Osteoblast (primary cell): ENCODE measurements at regions not wholly inside any gene's neighbourhood (a gene's known extent, or its start where the extent isn't known, plus 50 kb on each side); places are given as distances from the start of the nearest gene placed in this dataset.
"Not testable (repeated sequence)": the region's sequence is repeated elsewhere in the genome, so short reads cannot be mapped to it uniquely, and the experiment has no call there.

Experiments used
- DNase-seq: peaks from one replicate; pipeline ENCODE4 v3.0.0; 2011; ENCODE audit warnings: low spot score, mixed read lengths; ENCODE audit not compliant: insufficient read length; ENCODE audit errors: missing footprints
- H2AFZ ChIP-seq: 2 replicates; pipeline ENCODE4 v1.6.0; 2011; ENCODE audit warnings: mild to moderate bottlenecking, low read length
- H3K27ac ChIP-seq: 2 replicates; pipeline ENCODE4 v1.5.1; 2011; ENCODE audit warnings: mild to moderate bottlenecking, low read depth, low read length, moderate library complexity
- H3K27me3 ChIP-seq: 2 replicates; pipeline ENCODE4 v1.6.0; 2012; ENCODE audit warnings: mild to moderate bottlenecking, control low read depth, inconsistent platforms, low read length, moderate library complexity; ENCODE audit not compliant: insufficient read depth
- H3K36me3 ChIP-seq: 2 replicates; pipeline ENCODE4 v1.5.1; 2011; ENCODE audit warnings: mild to moderate bottlenecking, low read length, control low read depth, moderate library complexity; ENCODE audit not compliant: insufficient read depth
- H3K4me1 ChIP-seq: 2 replicates; pipeline ENCODE4 v1.5.1; 2011; ENCODE audit warnings: mild to moderate bottlenecking, low read length, control low read depth, moderate library complexity; ENCODE audit not compliant: insufficient read depth
- H3K4me2 ChIP-seq: 2 replicates; pipeline ENCODE4 v1.6.0; 2011; ENCODE audit warnings: mild to moderate bottlenecking, low read length; ENCODE audit not compliant: insufficient read depth
- H3K4me3 ChIP-seq: fragments of 200-600 bp; sonication (generic); 3 replicates; pipeline ENCODE4 v1.5.1; 2012; ENCODE audit warnings: mild to moderate bottlenecking, low read length, inconsistent platforms; ENCODE audit not compliant: insufficient read depth
- H3K79me2 ChIP-seq: 2 replicates; pipeline ENCODE4 v1.6.0; 2012; ENCODE audit warnings: mild to moderate bottlenecking, low read length, control low read depth, inconsistent platforms; ENCODE audit not compliant: insufficient read depth
- H3K9me3 ChIP-seq: 2 replicates; pipeline ENCODE4 v1.5.1; 2011; ENCODE audit warnings: low read depth, low read length, control low read depth
- H4K20me1 ChIP-seq: 2 replicates; pipeline ENCODE4 v1.6.0; 2012; ENCODE audit warnings: mild to moderate bottlenecking, low read length, control low read depth; ENCODE audit not compliant: insufficient read depth
- CTCF ChIP-seq: IDR thresholded peaks from 2 replicates; pipeline ENCODE4 v1.5.1; 2011; ENCODE audit warnings: mild to moderate bottlenecking, low read depth, low read length, moderate library complexity; ENCODE audit errors: extremely low read depth

- H3K4me1 ChIP-seq, result no peaks in the 10 kb centered on the region
- no peak overlapping the region for H2AFZ ChIP-seq
- peaks cover 2% of the 10 kb centered on the region for H3K9me3 ChIP-seq
- H3K4me2 ChIP-seq, result no peak overlapping the region
- no peak for DNase-seq
- no peaks in the 10 kb centered on the region for H4K20me1 ChIP-seq
- TF ChIP-seq CTCF, result no peak
- no peak overlapping the region for H3K4me3 ChIP-seq
- no peaks in the 10 kb centered on the region for H3K79me2 ChIP-seq
- H3K27ac ChIP-seq, result no peak overlapping the region
- H3K36me3 ChIP-seq, result no peaks in the 10 kb centered on the region
- no peaks in the 10 kb centered on the region for H3K27me3 ChIP-seq
These were observed 112.0 kb downstream of the ARHGAP36 start for GRCh38 chrX:131170148-131170547.

GRCh38 chrX:131163645-131164044 is 105.5 kb downstream of the ARHGAP36 start:
- not testable (repeated sequence) for H3K4me3 ChIP-seq, H4K20me1 ChIP-seq, DNase-seq, H3K27me3 ChIP-seq, H3K36me3 ChIP-seq, H3K4me1 ChIP-seq, H3K79me2 ChIP-seq, H3K4me2 ChIP-seq, H3K27ac ChIP-seq, H2AFZ ChIP-seq, H3K9me3 ChIP-seq

- H3K9me3 ChIP-seq, H4K20me1 ChIP-seq, H3K4me1 ChIP-seq, H2AFZ ChIP-seq, H3K79me2 ChIP-seq, H3K27ac ChIP-seq, H3K4me3 ChIP-seq, H3K27me3 ChIP-seq, DNase-seq, H3K4me2 ChIP-seq, H3K36me3 ChIP-seq: not testable (repeated sequence)
These were observed 99.5 kb downstream of the ARHGAP36 start for GRCh38 chrX:131157656-131158055.

- Histone ChIP-seq H3K27me3 (no peaks in the 10 kb centered on the region), H3K4me1 (no peaks in the 10 kb centered on the region), H3K9me3 (no peaks in the 10 kb centered on the region), H3K4me3 (no peak overlapping the region), H4K20me1 (no peaks in the 10 kb centered on the region), H3K27ac (no peak overlapping the region), H3K79me2 (no peaks in the 10 kb centered on the region), H3K4me2 (no peak overlapping the region), H3K36me3 (no peaks in the 10 kb centered on the region), H2AFZ (no peak overlapping the region)
- no peak for DNase-seq
- no peak for TF ChIP-seq CTCF
These were observed 88.6 kb downstream of the ARHGAP36 start for GRCh38 chrX:131146702-131147101.
